NCI-H748 treated with DMSO at 0.1 percent for 48 hours (cell line): ENCODE measurements at regions not wholly inside any gene's neighbourhood (a gene's known extent, or its start where the extent isn't known, plus 50 kb on each side); places are given as distances from the start of the nearest gene placed in this dataset.
"Not testable (repeated sequence)": the region's sequence is repeated elsewhere in the genome, so short reads cannot be mapped to it uniquely, and the experiment has no call there.

ENCODE experiments used
- DNase-seq: peaks from one replicate; lab custom pipeline; 2025; lab: John Stamatoyannopoulos, UW

DNA sequence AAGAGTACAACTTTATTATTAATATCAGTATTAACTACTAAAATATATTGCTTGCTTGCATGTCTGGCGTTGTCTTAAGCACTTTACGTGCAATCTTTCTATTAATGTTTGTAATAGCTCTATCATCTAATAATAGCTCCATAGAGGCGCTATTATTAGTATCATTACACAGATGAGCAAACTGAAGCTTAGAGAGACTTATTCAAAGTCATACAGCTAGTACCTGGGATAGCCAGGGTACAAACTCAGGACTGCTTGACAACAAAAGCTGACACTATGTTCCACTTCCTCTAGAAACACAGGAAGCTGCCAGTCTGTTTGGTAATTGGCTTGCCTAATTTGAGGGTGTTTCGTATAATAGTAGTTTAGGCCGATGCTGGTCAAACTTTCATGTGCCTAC is 523.2 kb downstream of the RMST start:
- no peak for DNase-seq

GRCh38 chr12:97988588-97988987 is 526.0 kb downstream of the RMST start:
- not testable (repeated sequence) for DNase-seq

GRCh38 chr12:97989366-97989940 is 525.9 kb upstream of the TMPO start:
- no peak for DNase-seq

- DNase-seq: no peak
Measured at GRCh38 chr12:97994746-97995484, 520.5 kb upstream of the TMPO start.

DNA sequence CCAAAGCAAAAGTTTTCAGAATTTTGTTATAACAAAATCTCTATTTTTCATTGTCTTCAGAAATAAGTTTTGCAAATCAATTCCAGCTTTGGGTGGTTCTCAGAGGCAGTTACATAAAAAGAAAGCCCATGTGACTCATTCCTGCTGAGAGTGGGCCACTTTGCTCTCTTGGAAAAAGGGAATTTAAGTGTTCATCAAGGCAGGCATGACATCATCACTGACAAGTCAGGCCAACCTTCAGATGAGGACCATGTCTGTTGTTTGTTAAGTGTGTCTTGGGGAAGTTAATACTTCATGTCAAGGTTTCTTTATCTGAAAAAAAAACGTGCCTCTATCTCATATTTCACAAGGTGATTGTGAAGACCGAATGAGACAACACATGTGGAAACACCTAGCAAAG is 519.8 kb upstream of the TMPO start:
- DNase-seq: no peak

DNA sequence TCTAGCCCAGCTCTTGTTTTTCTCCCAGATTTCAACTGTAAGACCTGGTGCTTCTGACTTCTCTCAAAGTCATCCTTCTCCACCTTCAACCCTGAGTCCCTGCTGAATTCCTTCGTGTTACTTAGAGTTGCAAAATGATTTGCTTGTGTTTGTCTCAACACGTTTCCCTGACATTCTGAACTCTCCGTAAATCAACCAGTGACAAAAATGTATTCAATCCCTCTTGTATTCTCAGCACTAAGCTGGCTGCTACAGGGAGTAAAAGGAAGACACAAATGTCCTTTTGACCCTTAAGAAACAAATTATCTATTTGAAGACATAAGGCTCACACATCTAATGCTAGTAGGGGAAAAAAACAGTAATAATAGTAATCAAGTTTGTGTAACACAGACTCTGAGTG is 514.0 kb upstream of the TMPO start:
- no peak for DNase-seq

- peak; percentile 75 for DNase-seq
Measured at GRCh38 chr12:98002887-98003493, 512.4 kb upstream of the TMPO start.

DNA sequence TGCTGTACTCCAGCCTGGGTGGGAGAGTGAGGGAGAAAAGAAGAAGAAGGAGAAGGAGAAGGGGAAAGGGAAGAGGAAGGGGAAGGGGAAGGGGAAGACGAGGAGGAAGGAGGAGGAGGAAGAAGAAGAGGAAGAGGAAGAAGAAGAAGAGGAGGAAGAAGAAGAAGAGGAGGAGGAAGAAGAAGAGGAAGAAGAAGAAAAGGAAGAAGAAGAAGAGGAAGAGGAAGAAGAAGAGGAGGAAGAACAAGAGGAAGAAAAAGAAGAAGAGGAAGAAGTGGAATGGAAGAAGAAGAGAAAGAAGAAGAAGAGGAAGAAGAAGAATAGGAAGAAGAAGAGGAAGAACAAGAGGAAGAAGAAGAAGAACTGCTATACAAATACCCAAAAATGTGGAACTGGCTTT is 507.4 kb upstream of the TMPO start:
- no peak for DNase-seq

GRCh38 chr12:98013560-98013959 is 501.8 kb upstream of the TMPO start:
- DNase-seq: no peak

GRCh38 chr12:98018836-98019235 is 496.6 kb upstream of the TMPO start:
- DNase-seq: no peak

DNA sequence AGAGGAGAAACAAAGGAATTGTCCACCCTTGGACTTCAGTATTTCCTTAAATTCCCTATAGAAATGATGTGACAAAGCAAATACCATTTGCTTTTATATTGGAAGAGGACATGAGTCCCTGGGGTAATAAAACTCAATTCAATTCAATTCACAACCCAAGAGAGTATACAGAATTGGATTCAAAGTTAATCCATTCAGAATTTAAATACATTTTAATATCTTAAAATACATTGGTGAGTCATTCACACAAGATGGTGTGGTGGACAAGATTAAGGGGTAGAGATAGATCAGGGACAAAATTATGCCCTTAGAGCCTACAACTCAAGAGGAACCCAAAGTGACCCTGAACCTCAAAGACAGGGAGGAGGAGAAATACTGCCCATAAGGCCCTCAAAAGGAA is 495.0 kb upstream of the TMPO start:
- DNase-seq: no peak

DNA sequence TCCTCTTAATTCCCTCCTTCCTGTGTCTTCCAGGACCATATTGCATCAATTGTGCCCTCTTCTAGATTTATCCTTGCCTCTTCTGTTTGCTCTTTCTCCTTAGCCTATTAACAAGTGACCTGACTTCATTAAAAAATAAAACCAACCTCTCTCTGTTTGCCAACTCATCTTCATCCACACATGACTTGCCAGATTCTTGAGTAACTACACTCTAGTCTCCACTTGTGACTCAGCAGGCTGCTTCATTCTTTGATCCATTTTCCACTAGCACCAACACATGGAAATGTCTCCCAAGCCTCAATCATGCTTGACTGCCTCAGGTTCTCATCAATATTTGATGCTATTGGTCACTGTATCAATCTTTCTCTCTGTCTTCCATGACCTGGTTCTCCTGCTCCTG is 492.4 kb upstream of the TMPO start:
- no peak for DNase-seq

GRCh38 chr12:98037401-98038140 is 477.8 kb upstream of the TMPO start:
- DNase-seq: no peak

DNA sequence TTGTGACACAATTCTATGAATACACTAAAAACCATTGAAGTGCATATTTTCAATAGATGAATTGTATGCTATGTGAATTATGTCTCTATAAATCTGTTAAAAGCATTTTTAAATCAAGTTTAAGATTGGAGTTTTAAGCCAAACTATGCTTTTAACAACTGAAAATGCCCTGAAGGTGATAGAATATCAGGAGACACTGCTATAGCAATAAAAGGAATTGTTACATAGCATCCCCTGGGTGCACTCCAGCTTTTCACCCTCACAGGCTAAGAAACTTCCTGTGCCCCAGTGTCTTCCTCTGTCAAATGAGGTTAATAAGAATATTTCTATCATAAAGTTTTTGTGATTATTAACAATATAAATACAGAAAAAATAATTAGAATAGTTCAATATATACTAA is 472.7 kb upstream of the TMPO start:
- no peak for DNase-seq

DNA sequence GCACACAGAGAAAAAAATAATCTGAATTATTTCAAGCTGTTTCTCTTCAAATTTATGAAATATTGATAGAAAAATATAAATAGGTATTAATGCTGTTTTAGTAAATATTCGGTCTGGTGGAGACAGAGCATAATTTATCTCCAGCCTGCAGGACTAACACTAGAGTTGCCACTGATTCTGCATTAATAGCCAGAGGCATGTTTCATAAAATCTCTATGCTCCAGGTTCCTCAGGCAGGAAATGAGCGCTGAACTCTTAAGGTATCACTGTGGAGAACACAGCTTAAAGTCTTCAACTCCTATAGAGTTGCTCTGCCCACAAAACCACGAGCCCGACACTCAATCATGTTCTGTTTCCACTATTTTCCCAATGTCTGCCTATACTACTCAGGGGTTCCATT is 470.0 kb upstream of the TMPO start:
- no peak for DNase-seq

DNA sequence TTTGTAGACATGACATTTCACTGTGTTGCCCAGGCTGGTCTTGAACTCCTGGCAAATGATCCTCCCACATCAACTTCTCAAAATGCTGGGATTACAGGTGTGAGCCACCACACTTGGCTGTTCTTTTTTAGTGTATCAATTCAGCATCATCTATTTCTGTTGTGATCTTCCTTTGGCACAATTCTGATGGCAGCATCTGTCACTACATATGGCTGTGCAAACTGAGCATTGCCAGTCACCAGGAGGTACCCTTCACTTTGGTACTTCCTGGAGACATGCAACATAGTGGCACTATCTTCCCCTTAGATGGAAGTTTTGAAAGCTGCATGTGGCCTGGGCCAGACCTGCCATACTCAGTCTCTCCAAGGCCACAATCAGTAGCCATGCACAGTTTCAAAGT is 467.1 kb upstream of the TMPO start:
- no peak for DNase-seq

GRCh38 chr12:98053202-98053601 is 462.2 kb upstream of the TMPO start:
- DNase-seq: no peak

DNA sequence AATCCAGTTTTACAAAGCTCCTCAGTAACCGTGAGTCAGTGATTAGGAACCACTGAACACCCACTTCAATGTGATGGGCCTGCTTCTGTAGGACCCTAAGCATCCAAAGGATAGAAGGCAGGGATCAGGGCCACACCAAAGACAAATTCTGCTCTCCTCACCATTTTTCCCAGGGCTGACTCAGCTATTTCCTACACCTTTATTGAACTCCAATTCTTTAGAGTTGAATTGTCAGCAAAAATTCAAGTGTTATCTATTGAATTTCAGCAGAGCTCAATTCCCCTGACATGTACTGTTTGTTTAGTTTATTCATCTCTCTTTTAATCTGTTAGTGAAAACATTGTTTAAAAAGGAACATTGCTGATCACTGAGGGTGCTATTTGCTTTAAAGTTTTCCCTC is 457.7 kb upstream of the TMPO start:
- DNase-seq: no peak

DNA sequence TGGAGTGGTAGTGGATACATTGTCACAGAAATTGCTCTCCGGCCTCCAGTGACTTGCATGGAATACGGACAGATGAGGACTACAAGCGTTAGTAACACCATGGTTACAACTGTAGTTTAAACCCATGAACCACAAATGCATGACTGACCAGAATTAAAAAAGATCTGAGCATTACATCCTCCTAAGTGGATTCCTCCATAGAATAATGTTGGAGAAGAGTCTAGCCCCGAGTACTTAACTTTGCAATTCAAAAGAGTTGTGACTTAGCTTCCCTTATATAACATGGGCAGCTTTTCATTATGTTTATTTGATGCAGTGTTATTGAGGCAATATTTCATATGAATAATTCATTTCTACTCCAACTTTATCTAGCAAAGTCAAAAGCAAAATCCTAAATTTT is 457.2 kb upstream of the TMPO start:
- no peak for DNase-seq

GRCh38 chr12:98058838-98059237 is 456.6 kb upstream of the TMPO start:
- DNase-seq: no peak

DNA sequence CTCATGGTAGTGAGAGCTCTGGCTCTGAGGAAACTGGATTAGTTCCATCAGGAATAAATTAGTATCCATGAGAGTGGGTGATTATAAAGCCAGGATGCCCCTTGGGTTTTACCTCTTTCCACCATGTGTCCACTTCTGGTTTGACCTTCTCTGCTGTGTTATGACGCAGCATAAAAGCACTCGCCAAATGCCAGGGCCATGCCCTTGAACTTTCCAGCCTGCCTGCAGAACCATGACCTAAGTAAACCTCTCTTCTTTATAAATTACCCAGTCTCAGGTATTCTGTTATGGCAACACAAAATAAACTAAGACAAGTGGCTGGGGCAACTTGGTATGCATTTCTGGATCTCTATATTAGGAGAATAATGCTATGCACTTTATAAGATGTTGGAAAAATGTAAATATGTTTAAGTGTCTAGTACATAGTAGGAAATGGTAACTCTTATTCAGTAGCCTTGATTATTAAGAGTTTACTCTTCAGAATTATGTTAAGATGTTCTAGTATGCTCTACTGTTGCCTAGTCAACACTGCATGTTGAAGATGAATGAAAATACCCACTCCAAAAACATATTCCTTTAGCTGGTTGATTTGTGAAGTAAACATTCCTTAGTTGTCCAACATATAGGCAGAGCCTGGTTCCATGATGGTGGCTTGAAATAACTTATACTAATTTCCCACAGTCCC is 455.6 kb upstream of the TMPO start:
- DNase-seq: no peak

DNA sequence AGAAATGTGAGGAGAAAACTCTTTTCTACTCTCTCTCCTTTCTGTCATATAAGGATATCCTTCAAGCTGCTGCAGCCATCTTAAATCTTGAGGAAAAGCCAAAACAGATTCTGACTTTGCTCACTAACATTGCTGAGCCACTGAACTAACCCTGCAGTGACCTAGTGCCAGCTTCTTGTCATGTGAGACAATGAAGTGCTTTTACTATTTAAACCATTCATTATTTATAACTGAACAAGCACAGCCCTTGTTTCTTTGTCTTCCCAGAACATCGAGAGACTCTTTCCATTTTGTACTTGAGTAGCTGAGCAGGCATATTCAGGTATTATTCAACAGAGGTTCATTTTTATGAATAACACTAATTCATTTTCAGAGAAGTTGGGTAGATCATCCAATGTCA is 455.0 kb upstream of the TMPO start:
- DNase-seq: no peak
